HL-60 (cell line): ENCODE measurements at regions not wholly inside any gene's neighbourhood (a gene's known extent, or its start where the extent isn't known, plus 50 kb on each side); places are given as distances from the start of the nearest gene placed in this dataset.

Source experiments
- CTCF ChIP-seq: IDR thresholded peaks from one replicate; pipeline ENCODE4 v1.5.1; 2011; ENCODE audit warnings: low read length, control low read depth, inconsistent platforms; ENCODE audit not compliant: insufficient read depth
- POLR2AphosphoS5 ChIP-seq: IDR thresholded peaks from 2 replicates; pipeline ENCODE4 v1.6.1; 2012; ENCODE audit warnings: low read depth
- REST ChIP-seq: IDR thresholded peaks from 2 replicates; pipeline ENCODE4 v1.6.1; 2012; ENCODE audit warnings: low read depth; ENCODE audit not compliant: insufficient replicate concordance

GRCh38 chr4:60683973-60684372 is 516.2 kb upstream of the ADGRL3 start:
- TF ChIP-seq CTCF (no peak), REST (no peak), POLR2AphosphoS5 (no peak)
